Dorsolateral prefrontal cortex (tissue), 40 donors: ENCODE measurements at regions not wholly inside any gene's neighbourhood (a gene's known extent, or its start where the extent isn't known, plus 50 kb on each side); places are given as distances from the start of the nearest gene placed in this dataset.

Experiments
- microRNA-seq, 43 experiments: library from miRNA; unstranded; fragments of <30 nt; microRNA quantifications; one replicate each; pipeline ENCODE4 v1.2.0, GENCODE V29; 2022

Small RNAs in the stretch of these regions (microRNA-seq; reads per million reads assigned to microRNA genes)
- gene MIR550A3 = 0 to 23.9 (median 3.1) reads per million in 43 experiments
